Vagina (tissue), 2 donors: ENCODE measurements at regions not wholly inside any gene's neighbourhood (a gene's known extent, or its start where the extent isn't known, plus 50 kb on each side); places are given as distances from the start of the nearest gene placed in this dataset.

ENCODE experiments used
- POLR2A ChIP-seq, 2 donors: fragments of 450-650 bp; IDR thresholded peaks; one replicate each; pipeline ENCODE4 v1.6.1; 2017; ENCODE audit warnings: antibody characterized with exemption in 2 of 2, mild to moderate bottlenecking in 2 of 2, moderate library complexity in 2 of 2
- TF ChIP-seq, protein P1 (sequence below), 3 experiments: fragments of 450-650 bp in 2 of 3; fragments of 200-600 bp in 1 of 3; sonication (generic) in 1 of 3; IDR thresholded peaks; one replicate each; pipeline ENCODE4 v1.5.1; 2017 to 2019; ENCODE audit warnings: antibody characterized with exemption in 3 of 3, mild to moderate bottlenecking in 2 of 3, moderate library complexity in 2 of 3

DNA sequence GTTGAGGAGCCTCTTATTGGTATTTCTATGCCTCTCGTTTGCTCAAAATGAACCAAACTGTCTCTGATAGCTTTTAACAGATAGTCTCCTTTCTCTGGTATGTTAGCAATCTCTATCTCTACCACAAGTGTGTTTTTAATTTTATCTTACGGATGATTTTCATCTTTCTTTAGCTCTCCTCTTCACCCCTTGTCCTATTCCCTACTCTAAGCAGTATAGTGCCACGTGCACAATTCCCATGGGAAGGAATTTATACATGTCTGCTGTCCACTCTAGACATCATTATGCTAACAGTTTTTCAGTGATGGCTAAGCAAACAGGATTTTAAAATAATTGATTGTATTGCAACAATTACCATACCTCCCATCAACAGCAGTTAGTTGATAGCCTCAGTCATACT lies 177.3 kb downstream of the CYB561 start:
- TF ChIP-seq, protein P1, sequence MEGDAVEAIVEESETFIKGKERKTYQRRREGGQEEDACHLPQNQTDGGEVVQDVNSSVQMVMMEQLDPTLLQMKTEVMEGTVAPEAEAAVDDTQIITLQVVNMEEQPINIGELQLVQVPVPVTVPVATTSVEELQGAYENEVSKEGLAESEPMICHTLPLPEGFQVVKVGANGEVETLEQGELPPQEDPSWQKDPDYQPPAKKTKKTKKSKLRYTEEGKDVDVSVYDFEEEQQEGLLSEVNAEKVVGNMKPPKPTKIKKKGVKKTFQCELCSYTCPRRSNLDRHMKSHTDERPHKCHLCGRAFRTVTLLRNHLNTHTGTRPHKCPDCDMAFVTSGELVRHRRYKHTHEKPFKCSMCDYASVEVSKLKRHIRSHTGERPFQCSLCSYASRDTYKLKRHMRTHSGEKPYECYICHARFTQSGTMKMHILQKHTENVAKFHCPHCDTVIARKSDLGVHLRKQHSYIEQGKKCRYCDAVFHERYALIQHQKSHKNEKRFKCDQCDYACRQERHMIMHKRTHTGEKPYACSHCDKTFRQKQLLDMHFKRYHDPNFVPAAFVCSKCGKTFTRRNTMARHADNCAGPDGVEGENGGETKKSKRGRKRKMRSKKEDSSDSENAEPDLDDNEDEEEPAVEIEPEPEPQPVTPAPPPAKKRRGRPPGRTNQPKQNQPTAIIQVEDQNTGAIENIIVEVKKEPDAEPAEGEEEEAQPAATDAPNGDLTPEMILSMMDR (IDR thresholded peaks at IDR 0.05) = no peak
- TF ChIP-seq POLR2A (IDR thresholded peaks at IDR 0.05) = no peak
